Stimulated activated naive CD8-positive, alpha-beta T cell treated with anti-CD3 and anti-CD28 coated beads, Interleukin-15, Interleukin-2, amounts not matched to agents 100 ng/mL and 50 ng/mL, for 24 hours (primary cell): ENCODE measurements at regions not wholly inside any gene's neighbourhood (a gene's known extent, or its start where the extent isn't known, plus 50 kb on each side); places are given as distances from the start of the nearest gene placed in this dataset.
"Not testable (repeated sequence)": the region's sequence is repeated elsewhere in the genome, so short reads cannot be mapped to it uniquely, and the experiment has no call there.

Experiments
- H3K27ac Mint-ChIP-seq: one replicate; pipeline ENCODE4 v1.8.0; 2021; ENCODE audit warnings: mild to moderate bottlenecking, mixed read lengths
- H3K27me3 Mint-ChIP-seq: one replicate; pipeline ENCODE4 v1.8.0; 2021; ENCODE audit warnings: mixed read lengths
- H3K36me3 Mint-ChIP-seq: one replicate; pipeline ENCODE4 v1.8.0; 2021; ENCODE audit warnings: low read depth, mixed read lengths
- H3K4me1 Mint-ChIP-seq: one replicate; pipeline ENCODE4 v1.8.0; 2021; ENCODE audit warnings: low read depth, mixed read lengths
- H3K4me3 Mint-ChIP-seq: one replicate; pipeline ENCODE4 v1.8.0; 2021; ENCODE audit warnings: mild to moderate bottlenecking, mixed read lengths
- H3K9me3 Mint-ChIP-seq: one replicate; pipeline ENCODE4 v1.8.0; 2021; ENCODE audit warnings: mixed read lengths

GRCh38 chr19:28689464-28689863, 523.5 kb downstream of the UQCRFS1 start:
- H3K27me3 Mint-ChIP-seq, H3K4me3 Mint-ChIP-seq, H3K9me3 Mint-ChIP-seq, H3K4me1 Mint-ChIP-seq, H3K36me3 Mint-ChIP-seq, H3K27ac Mint-ChIP-seq: not testable (repeated sequence)

- H3K36me3 Mint-ChIP-seq: no peaks in the 10 kb centered on the region
- H3K27ac Mint-ChIP-seq: no peak overlapping the region
- H3K9me3 Mint-ChIP-seq: peaks cover 4% of the 10 kb centered on the region
- no peak overlapping the region for H3K4me3 Mint-ChIP-seq
- H3K27me3 Mint-ChIP-seq: no peaks in the 10 kb centered on the region
- H3K4me1 Mint-ChIP-seq: no peaks in the 10 kb centered on the region
Observed at GRCh38 chr19:28687296-28687695, 525.7 kb downstream of the UQCRFS1 start.

- peaks cover 4% of the 10 kb centered on the region for H3K9me3 Mint-ChIP-seq
- H3K4me3 Mint-ChIP-seq: no peak overlapping the region
- H3K36me3 Mint-ChIP-seq: no peaks in the 10 kb centered on the region
- H3K4me1 Mint-ChIP-seq: no peaks in the 10 kb centered on the region
- no peak overlapping the region for H3K27ac Mint-ChIP-seq
- no peaks in the 10 kb centered on the region for H3K27me3 Mint-ChIP-seq
Observed at GRCh38 chr19:28686756-28687155, 526.2 kb downstream of the UQCRFS1 start.

- Mint-ChIP-seq H3K27me3 (no peaks in the 10 kb centered on the region), H3K27ac (no peak overlapping the region)
Observed at GRCh38 chr19:28685802-28686201, 527.1 kb downstream of the UQCRFS1 start.

GRCh38 chr19:28685077-28685476, 527.9 kb downstream of the UQCRFS1 start:
- H3K4me3 Mint-ChIP-seq, H3K4me1 Mint-ChIP-seq, H3K27me3 Mint-ChIP-seq, H3K27ac Mint-ChIP-seq, H3K9me3 Mint-ChIP-seq, H3K36me3 Mint-ChIP-seq: not testable (repeated sequence)

More at GRCh38 chr19:28685802-28686201, 527.1 kb downstream of the UQCRFS1 start:
- no peak overlapping the region for H3K4me3 Mint-ChIP-seq
- no peaks in the 10 kb centered on the region for H3K4me1 Mint-ChIP-seq
- H3K9me3 Mint-ChIP-seq: peaks cover 4% of the 10 kb centered on the region
- H3K36me3 Mint-ChIP-seq: no peaks in the 10 kb centered on the region

- Mint-ChIP-seq H3K9me3 (peaks cover 15% of the 10 kb centered on the region), H3K36me3 (no peaks in the 10 kb centered on the region), H3K27ac (no peak overlapping the region), H3K4me3 (no peak overlapping the region), H3K4me1 (no peaks in the 10 kb centered on the region), H3K27me3 (no peaks in the 10 kb centered on the region)
Observed at GRCh38 chr19:28680111-28680510, 532.8 kb downstream of the UQCRFS1 start.

- Mint-ChIP-seq H3K36me3 (peaks cover 13% of the 10 kb centered on the region), H3K4me1 (no peaks in the 10 kb centered on the region), H3K27ac (no peak overlapping the region), H3K27me3 (no peaks in the 10 kb centered on the region), H3K9me3 (peaks cover 40% of the 10 kb centered on the region), H3K4me3 (no peak overlapping the region)
Observed at GRCh38 chr19:28670836-28671235, 542.1 kb downstream of the UQCRFS1 start.

- no peaks in the 10 kb centered on the region for H3K27me3 Mint-ChIP-seq
- H3K9me3 Mint-ChIP-seq: peaks cover 42% of the 10 kb centered on the region
- H3K4me3 Mint-ChIP-seq: no peak overlapping the region
- no peak overlapping the region for H3K27ac Mint-ChIP-seq
- H3K4me1 Mint-ChIP-seq: no peaks in the 10 kb centered on the region
- peaks cover 13% of the 10 kb centered on the region for H3K36me3 Mint-ChIP-seq
Observed at GRCh38 chr19:28669804-28670203, 543.1 kb downstream of the UQCRFS1 start.

GRCh38 chr19:28667348-28667977, 545.5 kb downstream of the UQCRFS1 start:
- H3K27ac Mint-ChIP-seq: no peak overlapping the region
- no peaks in the 10 kb centered on the region for H3K27me3 Mint-ChIP-seq
- H3K36me3 Mint-ChIP-seq: peaks cover 9% of the 10 kb centered on the region
- H3K9me3 Mint-ChIP-seq: peaks cover 38% of the 10 kb centered on the region
- H3K4me1 Mint-ChIP-seq: no peaks in the 10 kb centered on the region
- H3K4me3 Mint-ChIP-seq: no peak overlapping the region

- Mint-ChIP-seq H3K36me3 (peaks cover 9% of the 10 kb centered on the region), H3K27me3 (no peaks in the 10 kb centered on the region), H3K4me1 (no peaks in the 10 kb centered on the region), H3K9me3 (peaks cover 43% of the 10 kb centered on the region), H3K27ac (no peak overlapping the region), H3K4me3 (no peak overlapping the region)
Observed at GRCh38 chr19:28665748-28666147, 547.2 kb downstream of the UQCRFS1 start.

GRCh38 chr19:28656644-28657043, 556.3 kb downstream of the UQCRFS1 start:
- Mint-ChIP-seq H3K4me1 (no peaks in the 10 kb centered on the region), H3K27ac (no peak overlapping the region), H3K9me3 (peaks cover 19% of the 10 kb centered on the region), H3K27me3 (no peaks in the 10 kb centered on the region), H3K36me3 (peaks cover 4% of the 10 kb centered on the region), H3K4me3 (no peak overlapping the region)

GRCh38 chr19:28655054-28655453, 557.9 kb downstream of the UQCRFS1 start:
- no peaks in the 10 kb centered on the region for H3K4me1 Mint-ChIP-seq

GRCh38 chr19:28652765-28653164, 560.2 kb downstream of the UQCRFS1 start:
- peaks cover 8% of the 10 kb centered on the region for H3K9me3 Mint-ChIP-seq
- no peak overlapping the region for H3K4me3 Mint-ChIP-seq
- peaks cover 7% of the 10 kb centered on the region for H3K27me3 Mint-ChIP-seq
- H3K4me1 Mint-ChIP-seq: no peaks in the 10 kb centered on the region
- no peaks in the 10 kb centered on the region for H3K36me3 Mint-ChIP-seq
- no peak overlapping the region for H3K27ac Mint-ChIP-seq

More at GRCh38 chr19:28655054-28655453, 557.9 kb downstream of the UQCRFS1 start:
- H3K36me3 Mint-ChIP-seq: peaks cover 4% of the 10 kb centered on the region
- peaks cover 19% of the 10 kb centered on the region for H3K9me3 Mint-ChIP-seq
- no peak overlapping the region for H3K27ac Mint-ChIP-seq
- peaks cover 4% of the 10 kb centered on the region for H3K27me3 Mint-ChIP-seq
- no peak overlapping the region for H3K4me3 Mint-ChIP-seq

- Mint-ChIP-seq H3K4me3 (no peak overlapping the region), H3K4me1 (no peaks in the 10 kb centered on the region), H3K9me3 (no peaks in the 10 kb centered on the region), H3K27ac (no peak overlapping the region), H3K27me3 (peaks cover 7% of the 10 kb centered on the region), H3K36me3 (no peaks in the 10 kb centered on the region)
Observed at GRCh38 chr19:28646629-28647028, 566.3 kb downstream of the UQCRFS1 start.

GRCh38 chr19:28644169-28644775, 568.7 kb downstream of the UQCRFS1 start:
- Mint-ChIP-seq H3K36me3 (no peaks in the 10 kb centered on the region), H3K4me3 (no peak overlapping the region), H3K27me3 (no peaks in the 10 kb centered on the region), H3K9me3 (no peaks in the 10 kb centered on the region), H3K4me1 (no peaks in the 10 kb centered on the region), H3K27ac (no peak overlapping the region)
